ENCODE measurements at regions not wholly inside any gene's neighbourhood (a gene's known extent, or its start where the extent isn't known, plus 50 kb on each side); places are given as distances from the start of the nearest gene placed in this dataset.
"Not testable (repeated sequence)": the region's sequence is repeated elsewhere in the genome, so short reads cannot be mapped to it uniquely, and the experiment has no call there.

GRCh38 chr6:105691081-105691480 lies 288.2 kb upstream of the PREP start:
- Histone ChIP-seq H3K27ac (ENCODE audit: low read length) (no peak overlapping the region), H3K9me3 (ENCODE audit: insufficient read depth, low read length) (no peaks in the 10 kb centered on the region), H3K9ac (ENCODE audit: low read length) (no peak overlapping the region), H3K4me1 (ENCODE audit: low read length) (peaks cover 13% of the 10 kb centered on the region), H3K36me3 (replicated peaks; ENCODE audit: low read depth, low read length) (no peaks in the 10 kb centered on the region), H2AFZ (ENCODE audit: low read depth, low read length) (no peak overlapping the region), H3K4me2 (ENCODE audit: low read length) (no peak overlapping the region), H3K4me3 (ENCODE audit: low read length) (no peak overlapping the region), H3K79me2 (ENCODE audit: low read length) (no peaks in the 10 kb centered on the region), H4K20me1 (ENCODE audit: insufficient read depth, low read length) (no peaks in the 10 kb centered on the region), H3K27me3 (ENCODE audit: low read depth, low read length) (no peaks in the 10 kb centered on the region)
- TF ChIP-seq CTCF (IDR thresholded peaks at IDR 0.05; ENCODE audit: low read depth, low read length) (no peak), EZH2phosphoT487 (IDR thresholded peaks at IDR 0.05; ENCODE audit: low read depth) (no peak)

GRCh38 chr6:105688573-105688972 lies 285.7 kb upstream of the PREP start:
- Histone ChIP-seq H3K9ac (ENCODE audit: low read length) (no peak overlapping the region), H4K20me1 (ENCODE audit: insufficient read depth, low read length) (no peaks in the 10 kb centered on the region), H3K4me1 (ENCODE audit: low read length) (peaks cover 13% of the 10 kb centered on the region), H3K27ac (ENCODE audit: low read length) (no peak overlapping the region), H3K79me2 (ENCODE audit: low read length) (no peaks in the 10 kb centered on the region), H3K27me3 (ENCODE audit: low read depth, low read length) (no peaks in the 10 kb centered on the region), H3K9me3 (ENCODE audit: insufficient read depth, low read length) (no peaks in the 10 kb centered on the region), H2AFZ (ENCODE audit: low read depth, low read length) (no peak overlapping the region), H3K4me2 (ENCODE audit: low read length) (no peak overlapping the region), H3K4me3 (ENCODE audit: low read length) (no peak overlapping the region), H3K36me3 (replicated peaks; ENCODE audit: low read depth, low read length) (no peaks in the 10 kb centered on the region)
- TF ChIP-seq EZH2phosphoT487 (IDR thresholded peaks at IDR 0.05; ENCODE audit: low read depth) (no peak), CTCF (IDR thresholded peaks at IDR 0.05; ENCODE audit: low read depth, low read length) (no peak)

GRCh38 chr6:105686793-105687192 lies 283.9 kb upstream of the PREP start:
- not testable (repeated sequence) for H2AFZ ChIP-seq (ENCODE audit: low read depth, low read length); H3K36me3 ChIP-seq (replicated peaks; ENCODE audit: low read depth, low read length); H4K20me1 ChIP-seq (ENCODE audit: insufficient read depth, low read length); H3K4me1 ChIP-seq (ENCODE audit: low read length); H3K9me3 ChIP-seq (ENCODE audit: insufficient read depth, low read length); H3K4me3 ChIP-seq (ENCODE audit: low read length); H3K79me2 ChIP-seq (ENCODE audit: low read length); H3K27me3 ChIP-seq (ENCODE audit: low read depth, low read length); H3K9ac ChIP-seq (ENCODE audit: low read length); H3K4me2 ChIP-seq (ENCODE audit: low read length); H3K27ac ChIP-seq (ENCODE audit: low read length)

GRCh38 chr6:105681061-105681460 lies 278.2 kb upstream of the PREP start:
- no peaks in the 10 kb centered on the region for H3K9me3 ChIP-seq (ENCODE audit: insufficient read depth, low read length)
- H3K27ac ChIP-seq (ENCODE audit: low read length): no peak overlapping the region
- H2AFZ ChIP-seq (ENCODE audit: low read depth, low read length): no peak overlapping the region
- H3K27me3 ChIP-seq (ENCODE audit: low read depth, low read length): no peaks in the 10 kb centered on the region
- no peak overlapping the region for H3K9ac ChIP-seq (ENCODE audit: low read length)
- no peaks in the 10 kb centered on the region for H3K4me1 ChIP-seq (ENCODE audit: low read length)
- TF ChIP-seq EZH2phosphoT487 (IDR thresholded peaks at IDR 0.05; ENCODE audit: low read depth): no peak
- no peak for TF ChIP-seq CTCF (IDR thresholded peaks at IDR 0.05; ENCODE audit: low read depth, low read length)
- H3K36me3 ChIP-seq (replicated peaks; ENCODE audit: low read depth, low read length): no peaks in the 10 kb centered on the region
- no peak overlapping the region for H3K4me3 ChIP-seq (ENCODE audit: low read length)
- no peaks in the 10 kb centered on the region for H4K20me1 ChIP-seq (ENCODE audit: insufficient read depth, low read length)
- H3K79me2 ChIP-seq (ENCODE audit: low read length): no peaks in the 10 kb centered on the region
- H3K4me2 ChIP-seq (ENCODE audit: low read length): no peak overlapping the region

GRCh38 chr6:105680131-105680530 lies 277.2 kb upstream of the PREP start:
- no peaks in the 10 kb centered on the region for H3K27me3 ChIP-seq (ENCODE audit: low read depth, low read length)
- H2AFZ ChIP-seq (ENCODE audit: low read depth, low read length): no peak overlapping the region
- no peaks in the 10 kb centered on the region for H3K79me2 ChIP-seq (ENCODE audit: low read length)
- H3K9me3 ChIP-seq (ENCODE audit: insufficient read depth, low read length): no peaks in the 10 kb centered on the region
- H4K20me1 ChIP-seq (ENCODE audit: insufficient read depth, low read length): no peaks in the 10 kb centered on the region
- no peaks in the 10 kb centered on the region for H3K4me1 ChIP-seq (ENCODE audit: low read length)
- TF ChIP-seq CTCF (IDR thresholded peaks at IDR 0.05; ENCODE audit: low read depth, low read length): no peak
- no peak for TF ChIP-seq EZH2phosphoT487 (IDR thresholded peaks at IDR 0.05; ENCODE audit: low read depth)
- no peak overlapping the region for H3K9ac ChIP-seq (ENCODE audit: low read length)
- no peak overlapping the region for H3K27ac ChIP-seq (ENCODE audit: low read length)
- no peak overlapping the region for H3K4me3 ChIP-seq (ENCODE audit: low read length)
- no peaks in the 10 kb centered on the region for H3K36me3 ChIP-seq (replicated peaks; ENCODE audit: low read depth, low read length)
- H3K4me2 ChIP-seq (ENCODE audit: low read length): no peak overlapping the region
